BE2C (cell line): ENCODE measurements at regions not wholly inside any gene's neighbourhood (a gene's known extent, or its start where the extent isn't known, plus 50 kb on each side); places are given as distances from the start of the nearest gene placed in this dataset.

ENCODE experiments used
- DNase-seq: peaks from one replicate; pipeline ENCODE4 v3.0.0-alpha.2; 2020
- H3K27me3 ChIP-seq: fragments of 250-450 bp; sonication (Bioruptor Pico); 2 replicates; pipeline ENCODE4 v1.5.1; 2020; ENCODE audit warnings: mild to moderate bottlenecking
- H3K36me3 ChIP-seq: fragments of 250-450 bp; sonication (Bioruptor Pico); 2 replicates; pipeline ENCODE4 v1.5.1; 2020; ENCODE audit warnings: mild to moderate bottlenecking
- H3K4me1 ChIP-seq: fragments of 250-450 bp; sonication (Bioruptor Pico); 2 replicates; pipeline ENCODE4 v1.5.1; 2020
- H3K4me3 ChIP-seq: 2 replicates; pipeline ENCODE4 v1.5.1; 2011; ENCODE audit warnings: low read depth, low read length
- H3K9me3 ChIP-seq: fragments of 250-450 bp; sonication (Bioruptor Pico); 2 replicates; pipeline ENCODE4 v1.5.1; 2020
- CTCF ChIP-seq: IDR thresholded peaks from 2 replicates; pipeline ENCODE4 v1.5.1; 2012; ENCODE audit warnings: mild to moderate bottlenecking, low read depth, low read length

DNA sequence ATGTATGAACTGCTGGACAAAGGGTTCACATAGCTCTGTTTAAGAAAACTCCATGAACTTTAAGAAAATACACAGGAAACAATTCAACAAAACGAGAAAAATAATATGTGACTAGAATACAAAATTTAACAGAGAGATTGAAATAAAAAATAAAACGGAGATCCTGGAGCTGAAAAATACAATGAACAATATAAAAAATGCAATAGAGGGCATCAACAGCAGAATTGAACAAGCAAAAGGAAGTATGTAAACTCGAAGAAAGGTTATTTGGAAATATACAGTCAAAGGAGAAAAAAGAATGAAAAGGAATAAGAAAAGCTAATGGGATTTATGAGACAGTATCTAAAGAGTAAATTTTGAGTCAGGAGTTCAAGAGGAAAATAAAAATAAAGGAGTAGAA is 163.0 kb upstream of the DACH1 start:
- no peak for DNase-seq
- TF ChIP-seq CTCF: no peak
- H3K27me3 ChIP-seq: no peaks in the 10 kb centered on the region
- H3K4me3 ChIP-seq: no peak overlapping the region
- H3K4me1 ChIP-seq: no peaks in the 10 kb centered on the region
- H3K36me3 ChIP-seq: no peaks in the 10 kb centered on the region
- no peaks in the 10 kb centered on the region for H3K9me3 ChIP-seq

GRCh38 chr13:72025836-72026235 is 158.8 kb upstream of the DACH1 start:
- no peaks in the 10 kb centered on the region for H3K9me3 ChIP-seq
- no peaks in the 10 kb centered on the region for H3K36me3 ChIP-seq
- no peak overlapping the region for H3K4me3 ChIP-seq
- H3K4me1 ChIP-seq: no peaks in the 10 kb centered on the region
- no peaks in the 10 kb centered on the region for H3K27me3 ChIP-seq
- DNase-seq: no peak
- no peak for TF ChIP-seq CTCF

- no peak for DNase-seq
- H3K9me3 ChIP-seq: no peaks in the 10 kb centered on the region
- TF ChIP-seq CTCF: no peak
- H3K4me3 ChIP-seq: no peak overlapping the region
- H3K4me1 ChIP-seq: no peaks in the 10 kb centered on the region
- H3K36me3 ChIP-seq: no peaks in the 10 kb centered on the region
- no peaks in the 10 kb centered on the region for H3K27me3 ChIP-seq
Measured at GRCh38 chr13:72023895-72024294, 156.9 kb upstream of the DACH1 start.

DNA sequence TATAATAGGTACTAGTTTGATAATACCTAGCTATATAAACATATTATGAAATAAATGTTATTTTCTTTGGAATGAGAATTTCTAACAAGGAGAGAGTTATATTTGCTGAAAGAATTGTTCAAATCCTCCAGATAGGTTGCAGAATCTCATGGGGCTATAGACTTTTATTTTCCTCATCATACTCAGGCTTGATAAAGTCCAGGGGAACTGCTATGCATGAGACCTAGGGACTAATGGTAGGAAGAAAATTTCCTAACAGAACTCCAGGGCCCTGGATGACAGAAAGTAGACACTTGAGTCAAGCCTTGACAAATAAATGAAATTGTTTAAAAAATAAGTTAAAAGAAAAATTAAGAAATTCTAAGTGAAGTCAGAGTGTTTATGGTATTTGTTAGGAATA is 138.5 kb upstream of the DACH1 start:
- Histone ChIP-seq H3K4me3 (no peak overlapping the region), H3K36me3 (no peaks in the 10 kb centered on the region), H3K9me3 (no peaks in the 10 kb centered on the region), H3K27me3 (no peaks in the 10 kb centered on the region), H3K4me1 (no peaks in the 10 kb centered on the region)
- no peak for TF ChIP-seq CTCF
- DNase-seq: no peak

DNA sequence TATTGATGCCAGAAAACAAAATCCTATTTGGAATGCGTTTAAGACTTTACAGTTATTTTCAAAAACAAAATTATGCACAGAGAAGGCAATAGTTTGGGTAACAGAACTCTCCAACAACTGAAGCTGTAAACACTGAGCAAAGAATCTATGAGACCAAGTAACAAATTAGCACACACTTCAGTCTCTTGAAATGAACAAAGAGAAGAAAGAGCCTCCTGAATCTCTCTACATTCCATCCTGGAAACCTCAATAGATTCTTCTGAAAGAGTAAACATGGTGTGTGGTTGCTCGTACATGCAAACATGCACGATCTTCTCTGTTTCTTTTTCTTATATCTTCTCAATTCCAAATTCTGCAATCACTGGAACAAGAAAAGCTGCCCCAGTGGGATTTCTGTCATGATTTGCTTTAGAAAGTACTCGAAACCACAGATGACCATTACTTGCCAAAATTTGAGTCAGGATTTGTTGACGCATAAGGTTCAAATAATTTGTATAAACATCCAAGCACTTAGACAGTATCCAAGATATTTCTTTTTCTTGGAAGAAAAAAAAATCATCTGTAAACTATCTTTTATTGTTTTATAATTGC is 137.9 kb upstream of the DACH1 start:
- no peak for DNase-seq
- no peaks in the 10 kb centered on the region for H3K4me1 ChIP-seq
- no peaks in the 10 kb centered on the region for H3K36me3 ChIP-seq
- H3K9me3 ChIP-seq: no peaks in the 10 kb centered on the region
- no peak overlapping the region for H3K4me3 ChIP-seq
- TF ChIP-seq CTCF: no peak
- no peaks in the 10 kb centered on the region for H3K27me3 ChIP-seq

DNA sequence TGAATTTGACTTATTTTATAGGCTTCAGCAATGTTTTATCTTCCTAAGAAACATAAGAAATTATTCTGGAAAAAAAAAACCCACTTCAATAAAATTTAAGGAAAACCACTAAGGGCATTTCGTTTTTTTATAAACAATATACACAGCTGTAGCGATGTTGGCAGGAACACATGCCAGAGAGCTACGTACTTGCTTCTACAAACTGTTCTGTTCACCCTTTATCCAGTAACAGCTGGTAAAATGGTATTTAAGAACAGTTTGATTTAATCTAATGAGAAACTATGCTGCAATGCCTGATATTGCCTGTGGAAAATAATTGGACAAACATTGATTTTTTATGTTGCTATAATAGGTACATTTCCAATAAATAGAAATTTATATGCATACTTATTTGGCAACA is 137.2 kb upstream of the DACH1 start:
- DNase-seq: no peak
- H3K4me1 ChIP-seq: no peaks in the 10 kb centered on the region
- no peaks in the 10 kb centered on the region for H3K27me3 ChIP-seq
- no peak for TF ChIP-seq CTCF
- H3K9me3 ChIP-seq: no peaks in the 10 kb centered on the region
- H3K4me3 ChIP-seq: no peak overlapping the region
- no peaks in the 10 kb centered on the region for H3K36me3 ChIP-seq
